Erythroblast (primary cell): ENCODE measurements at regions not wholly inside any gene's neighbourhood (a gene's known extent, or its start where the extent isn't known, plus 50 kb on each side); places are given as distances from the start of the nearest gene placed in this dataset.

Experiments used
- GATA1 ChIP-seq: IDR thresholded peaks from 2 replicates; pipeline ENCODE4 v1.6.1; 2011; ENCODE audit warnings: low read depth, mild to moderate bottlenecking, control low read depth, low read length, moderate library complexity
- POLR2A ChIP-seq: IDR thresholded peaks from 2 replicates; pipeline ENCODE4 v1.6.1; 2011; ENCODE audit warnings: mild to moderate bottlenecking, low read length

DNA sequence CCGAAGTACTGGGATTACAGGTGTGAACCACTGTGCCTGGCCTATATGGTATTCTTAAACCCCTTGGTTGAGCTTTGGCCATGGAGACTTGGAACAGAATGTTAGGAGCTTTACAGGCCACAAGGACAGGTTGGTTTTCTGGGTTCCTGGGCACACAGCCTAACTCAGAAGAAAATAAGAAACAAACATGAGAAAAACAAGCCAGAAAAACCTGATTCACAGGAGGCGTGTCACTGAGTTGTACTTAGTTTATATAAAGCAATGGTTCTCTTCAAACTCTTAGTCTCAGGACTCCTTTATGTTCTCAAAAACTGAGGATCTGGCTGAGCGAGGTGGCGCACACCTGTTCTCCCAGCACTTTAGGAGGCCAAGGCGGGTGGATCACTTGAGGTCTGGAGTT lies 125.1 kb upstream of the SPATA13 start:
- TF ChIP-seq POLR2A (no peak), GATA1 (no peak)
